ENCODE measurements at regions not wholly inside any gene's neighbourhood (a gene's known extent, or its start where the extent isn't known, plus 50 kb on each side); places are given as distances from the start of the nearest gene placed in this dataset.

DNA sequence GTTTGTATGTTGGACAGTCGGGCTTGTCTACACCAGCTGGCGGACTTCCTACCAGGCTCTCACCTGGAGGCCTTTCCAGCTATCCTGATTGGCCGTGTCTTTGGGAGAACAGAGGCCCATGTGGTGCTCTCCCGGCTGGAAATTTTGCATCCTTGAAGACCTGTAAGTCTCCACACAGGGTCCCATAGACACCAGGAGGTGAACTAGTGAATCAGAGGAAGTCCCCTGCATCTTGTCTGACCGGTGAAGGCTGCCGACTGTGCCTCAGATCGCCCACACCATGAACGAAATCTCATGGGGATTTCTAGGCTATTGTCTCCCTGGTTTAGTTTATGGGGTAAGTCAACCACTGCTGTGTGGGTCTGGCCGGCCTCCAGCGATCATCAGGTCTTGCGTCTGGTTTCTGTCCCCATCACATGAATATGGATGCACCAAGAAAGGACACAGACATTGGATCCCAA lies 108.4 kb upstream of the LYZL2 start (continued):
- TF ChIP-seq RFX5 (IDR thresholded peaks at IDR 0.05; ENCODE audit: borderline replicate concordance, low read depth, low read length) (no peak), NANOG (IDR thresholded peaks at IDR 0.05; ENCODE audit: insufficient read depth, low read depth, low read length, poor library complexity, severe bottlenecking) (no peak), CREB1 (IDR thresholded peaks at IDR 0.05) (no peak), MAFK (IDR thresholded peaks at IDR 0.05; ENCODE audit: low read depth, low read length) (no peak), SP2 (IDR thresholded peaks at IDR 0.05; ENCODE audit: low read length) (no peak), SIN3A (conservative IDR thresholded peaks at IDR 0.05 in 1 of 2, IDR thresholded peaks at IDR 0.05 in 1 of 2; ENCODE audit: low read depth in 1 of 2, low read length in 2 of 2) (no peak), ASH2L (IDR thresholded peaks at IDR 0.05; ENCODE audit: low read length) (no peak)
- TF ChIP-seq, protein P1, sequence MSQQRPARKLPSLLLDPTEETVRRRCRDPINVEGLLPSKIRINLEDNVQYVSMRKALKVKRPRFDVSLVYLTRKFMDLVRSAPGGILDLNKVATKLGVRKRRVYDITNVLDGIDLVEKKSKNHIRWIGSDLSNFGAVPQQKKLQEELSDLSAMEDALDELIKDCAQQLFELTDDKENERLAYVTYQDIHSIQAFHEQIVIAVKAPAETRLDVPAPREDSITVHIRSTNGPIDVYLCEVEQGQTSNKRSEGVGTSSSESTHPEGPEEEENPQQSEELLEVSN (IDR thresholded peaks at IDR 0.05): no peak

Measured in H1 (cell line).